Osteoblast (primary cell): ENCODE measurements at regions not wholly inside any gene's neighbourhood (a gene's known extent, or its start where the extent isn't known, plus 50 kb on each side); places are given as distances from the start of the nearest gene placed in this dataset.

Experiments
- DNase-seq: peaks from one replicate; pipeline ENCODE4 v3.0.0; 2011; ENCODE audit warnings: low spot score, mixed read lengths; ENCODE audit not compliant: insufficient read length; ENCODE audit errors: missing footprints
- H2AFZ ChIP-seq: 2 replicates; pipeline ENCODE4 v1.6.0; 2011; ENCODE audit warnings: mild to moderate bottlenecking, low read length
- H3K27ac ChIP-seq: 2 replicates; pipeline ENCODE4 v1.5.1; 2011; ENCODE audit warnings: mild to moderate bottlenecking, low read depth, low read length, moderate library complexity
- H3K27me3 ChIP-seq: 2 replicates; pipeline ENCODE4 v1.6.0; 2012; ENCODE audit warnings: mild to moderate bottlenecking, control low read depth, inconsistent platforms, low read length, moderate library complexity; ENCODE audit not compliant: insufficient read depth
- H3K36me3 ChIP-seq: 2 replicates; pipeline ENCODE4 v1.5.1; 2011; ENCODE audit warnings: mild to moderate bottlenecking, low read length, control low read depth, moderate library complexity; ENCODE audit not compliant: insufficient read depth
- H3K4me1 ChIP-seq: 2 replicates; pipeline ENCODE4 v1.5.1; 2011; ENCODE audit warnings: mild to moderate bottlenecking, low read length, control low read depth, moderate library complexity; ENCODE audit not compliant: insufficient read depth
- H3K4me2 ChIP-seq: 2 replicates; pipeline ENCODE4 v1.6.0; 2011; ENCODE audit warnings: mild to moderate bottlenecking, low read length; ENCODE audit not compliant: insufficient read depth
- H3K4me3 ChIP-seq: fragments of 200-600 bp; sonication (generic); 3 replicates; pipeline ENCODE4 v1.5.1; 2012; ENCODE audit warnings: mild to moderate bottlenecking, low read length, inconsistent platforms; ENCODE audit not compliant: insufficient read depth
- H3K79me2 ChIP-seq: 2 replicates; pipeline ENCODE4 v1.6.0; 2012; ENCODE audit warnings: mild to moderate bottlenecking, low read length, control low read depth, inconsistent platforms; ENCODE audit not compliant: insufficient read depth
- H3K9me3 ChIP-seq: 2 replicates; pipeline ENCODE4 v1.5.1; 2011; ENCODE audit warnings: low read depth, low read length, control low read depth
- H4K20me1 ChIP-seq: 2 replicates; pipeline ENCODE4 v1.6.0; 2012; ENCODE audit warnings: mild to moderate bottlenecking, low read length, control low read depth; ENCODE audit not compliant: insufficient read depth
- TF ChIP-seq, protein P1 (sequence below): IDR thresholded peaks from 2 replicates; pipeline ENCODE4 v1.5.1; 2011; ENCODE audit warnings: mild to moderate bottlenecking, low read depth, low read length, moderate library complexity; ENCODE audit errors: extremely low read depth

DNA sequence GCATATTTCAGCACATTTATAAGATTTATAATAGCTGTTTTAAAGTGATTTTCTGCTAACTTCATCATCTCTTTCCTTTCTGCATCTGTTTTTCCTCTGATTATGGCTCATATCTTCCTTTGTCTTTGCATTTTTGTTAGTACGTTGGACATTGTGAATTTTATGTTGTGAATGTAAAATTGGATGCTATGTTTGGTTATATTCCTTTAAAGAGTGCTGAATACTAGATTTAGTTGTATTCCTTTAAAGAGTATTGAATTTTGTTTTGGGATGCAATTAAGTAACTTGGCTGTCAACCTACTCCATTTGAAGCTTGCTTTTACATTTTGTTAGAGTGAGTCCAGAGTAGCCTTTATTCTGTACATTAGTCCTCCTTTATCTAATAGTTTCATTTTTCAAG, 81.2 kb downstream of the ZNF777 start:
- Histone ChIP-seq H3K4me2 (no peak overlapping the region), H3K4me3 (no peak overlapping the region), H3K4me1 (no peaks in the 10 kb centered on the region), H4K20me1 (no peaks in the 10 kb centered on the region), H3K27me3 (no peaks in the 10 kb centered on the region), H3K36me3 (no peaks in the 10 kb centered on the region), H3K27ac (no peak overlapping the region), H3K9me3 (peaks cover 3% of the 10 kb centered on the region), H3K79me2 (no peaks in the 10 kb centered on the region), H2AFZ (no peak overlapping the region)
- TF ChIP-seq, protein P1, sequence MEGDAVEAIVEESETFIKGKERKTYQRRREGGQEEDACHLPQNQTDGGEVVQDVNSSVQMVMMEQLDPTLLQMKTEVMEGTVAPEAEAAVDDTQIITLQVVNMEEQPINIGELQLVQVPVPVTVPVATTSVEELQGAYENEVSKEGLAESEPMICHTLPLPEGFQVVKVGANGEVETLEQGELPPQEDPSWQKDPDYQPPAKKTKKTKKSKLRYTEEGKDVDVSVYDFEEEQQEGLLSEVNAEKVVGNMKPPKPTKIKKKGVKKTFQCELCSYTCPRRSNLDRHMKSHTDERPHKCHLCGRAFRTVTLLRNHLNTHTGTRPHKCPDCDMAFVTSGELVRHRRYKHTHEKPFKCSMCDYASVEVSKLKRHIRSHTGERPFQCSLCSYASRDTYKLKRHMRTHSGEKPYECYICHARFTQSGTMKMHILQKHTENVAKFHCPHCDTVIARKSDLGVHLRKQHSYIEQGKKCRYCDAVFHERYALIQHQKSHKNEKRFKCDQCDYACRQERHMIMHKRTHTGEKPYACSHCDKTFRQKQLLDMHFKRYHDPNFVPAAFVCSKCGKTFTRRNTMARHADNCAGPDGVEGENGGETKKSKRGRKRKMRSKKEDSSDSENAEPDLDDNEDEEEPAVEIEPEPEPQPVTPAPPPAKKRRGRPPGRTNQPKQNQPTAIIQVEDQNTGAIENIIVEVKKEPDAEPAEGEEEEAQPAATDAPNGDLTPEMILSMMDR = no peak
- no peak for DNase-seq

DNA sequence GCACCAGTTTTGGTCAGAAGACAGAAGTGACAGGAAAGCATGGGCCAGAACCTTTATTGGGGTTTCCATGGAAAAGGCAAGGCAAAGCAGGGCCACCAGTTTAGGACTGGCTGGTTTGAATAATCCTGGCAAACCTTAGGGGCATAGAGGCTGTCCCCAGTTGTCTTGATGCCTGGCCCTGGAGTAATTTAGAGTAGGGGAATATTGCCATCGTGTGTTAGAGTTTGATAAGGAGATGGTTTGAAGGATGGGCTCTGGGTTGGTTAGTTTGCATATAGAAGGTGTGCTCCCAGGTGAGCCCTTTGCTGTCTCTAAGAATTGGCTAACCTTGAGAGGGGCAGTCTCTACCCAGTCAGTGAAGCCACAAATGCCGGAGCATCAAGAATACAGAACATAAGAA, 79.6 kb downstream of the ZNF777 start:
- no peak overlapping the region for H2AFZ ChIP-seq
- H3K79me2 ChIP-seq = no peaks in the 10 kb centered on the region
- H3K36me3 ChIP-seq = no peaks in the 10 kb centered on the region
- TF ChIP-seq, protein P1 = no peak
- H3K27me3 ChIP-seq = no peaks in the 10 kb centered on the region
- H3K4me1 ChIP-seq = no peaks in the 10 kb centered on the region
- DNase-seq = no peak
- no peak overlapping the region for H3K4me3 ChIP-seq
- no peak overlapping the region for H3K27ac ChIP-seq
- no peak overlapping the region for H3K4me2 ChIP-seq
- peaks cover 3% of the 10 kb centered on the region for H3K9me3 ChIP-seq
- no peaks in the 10 kb centered on the region for H4K20me1 ChIP-seq
